HG02798 (cell line): ENCODE measurements at regions not wholly inside any gene's neighbourhood (a gene's known extent, or its start where the extent isn't known, plus 50 kb on each side); places are given as distances from the start of the nearest gene placed in this dataset.

Source experiments
- ATAC-seq: cut with Tn5 transposase; IDR thresholded peaks from one replicate; pipeline ENCODE4 v1.9.1; 2021; ENCODE audit warnings: mild to moderate bottlenecking; ENCODE audit not compliant: unreplicated experiment, poor library complexity

DNA sequence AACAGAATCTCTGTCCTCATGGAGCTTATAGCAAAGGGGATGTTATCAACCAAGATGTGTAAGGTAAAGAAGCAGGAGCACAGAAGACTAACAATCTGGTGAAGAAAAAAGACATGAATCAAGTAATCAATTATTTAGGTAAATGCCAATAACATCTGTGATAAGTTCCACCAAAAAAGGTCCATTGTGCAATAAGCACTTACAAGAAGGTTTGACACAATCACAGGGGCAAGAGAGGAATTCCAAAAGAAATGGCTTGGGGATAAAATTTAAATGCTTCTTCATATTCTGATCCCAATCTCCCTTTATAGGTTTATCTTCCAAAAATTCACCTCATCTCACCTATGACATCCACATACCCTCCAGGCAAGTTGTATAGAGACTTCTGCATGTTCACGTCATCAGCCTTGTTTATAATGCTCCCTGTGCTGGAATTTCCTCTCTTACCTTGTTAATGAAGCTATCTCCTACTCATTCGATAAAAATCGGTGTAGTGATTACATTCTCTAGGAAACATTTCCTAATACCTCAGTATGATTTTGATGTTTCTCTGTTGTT, 53.6 kb upstream of the DPT start:
- no peak for ATAC-seq

DNA sequence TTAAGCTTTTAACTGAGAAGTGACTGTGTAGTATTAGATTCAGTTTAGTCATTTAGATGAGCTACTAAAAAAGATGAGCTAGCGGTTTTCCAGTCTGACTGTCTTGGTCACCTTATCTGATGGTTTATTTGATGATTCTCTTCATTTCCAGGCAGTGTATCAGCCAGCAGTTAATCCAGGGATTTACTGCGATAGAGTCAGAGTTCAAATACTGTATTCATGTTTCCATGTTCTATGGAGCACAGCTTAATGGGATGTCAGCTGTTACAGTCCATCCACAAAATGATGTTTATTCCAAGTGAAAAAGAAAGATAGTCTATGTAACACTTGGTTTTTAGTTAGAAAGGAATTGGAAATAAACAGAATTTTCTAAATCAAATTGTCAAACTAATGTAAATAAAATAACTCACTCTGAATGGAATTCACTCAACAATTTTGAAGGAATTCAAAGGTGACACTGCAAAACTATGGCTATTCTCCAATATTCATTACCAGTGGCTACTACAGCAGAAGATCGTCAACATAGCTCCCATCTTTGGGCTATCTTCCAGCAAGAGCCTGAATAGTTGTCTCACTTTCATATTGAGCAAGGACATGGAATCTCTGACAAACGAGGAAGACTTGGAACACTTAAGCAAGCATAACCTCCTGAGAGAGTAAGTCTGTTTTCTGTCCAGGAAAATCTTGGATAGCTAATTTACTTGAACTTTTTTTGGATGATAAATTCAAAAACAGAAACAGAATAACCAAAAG, 54.6 kb upstream of the DPT start:
- ATAC-seq = no peak

- no peak for ATAC-seq
Observed at GRCh38 chr1:168786476-168787330, 57.7 kb upstream of the DPT start.

- ATAC-seq = no peak
Observed at GRCh38 chr1:168788258-168788657, 59.3 kb upstream of the DPT start.

GRCh38 chr1:168789501-168789900, 60.5 kb upstream of the DPT start:
- ATAC-seq = no peak

DNA sequence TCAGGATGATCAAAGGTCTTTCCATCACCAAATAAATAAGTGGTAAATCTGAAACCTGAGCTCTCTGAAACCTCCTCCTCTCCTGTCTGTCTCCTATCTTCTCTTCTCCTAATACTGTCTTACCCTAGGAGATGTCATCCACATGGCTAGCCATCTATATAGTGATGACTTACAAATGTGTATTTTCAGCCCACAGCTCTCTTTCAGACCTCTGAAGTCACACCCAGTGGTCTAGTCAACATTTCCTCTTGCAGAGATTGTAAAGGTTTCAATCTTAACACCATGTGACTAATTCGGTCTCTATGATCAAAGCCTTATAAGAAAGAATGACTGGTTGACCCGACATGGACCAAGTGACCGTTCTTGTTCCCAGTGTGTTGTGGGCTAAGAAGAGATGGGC, 63.1 kb upstream of the DPT start:
- ATAC-seq = no peak

- ATAC-seq = no peak
Observed at GRCh38 chr1:168792592-168793125, 63.7 kb upstream of the DPT start.

GRCh38 chr1:168794057-168794456, 65.1 kb upstream of the DPT start:
- ATAC-seq = no peak

GRCh38 chr1:168795681-168796080, 66.7 kb upstream of the DPT start:
- no peak for ATAC-seq

- ATAC-seq = no peak
Observed at GRCh38 chr1:168799927-168800605, 71.1 kb upstream of the DPT start.

GRCh38 chr1:168801032-168801745, 72.2 kb upstream of the DPT start:
- ATAC-seq = no peak

DNA sequence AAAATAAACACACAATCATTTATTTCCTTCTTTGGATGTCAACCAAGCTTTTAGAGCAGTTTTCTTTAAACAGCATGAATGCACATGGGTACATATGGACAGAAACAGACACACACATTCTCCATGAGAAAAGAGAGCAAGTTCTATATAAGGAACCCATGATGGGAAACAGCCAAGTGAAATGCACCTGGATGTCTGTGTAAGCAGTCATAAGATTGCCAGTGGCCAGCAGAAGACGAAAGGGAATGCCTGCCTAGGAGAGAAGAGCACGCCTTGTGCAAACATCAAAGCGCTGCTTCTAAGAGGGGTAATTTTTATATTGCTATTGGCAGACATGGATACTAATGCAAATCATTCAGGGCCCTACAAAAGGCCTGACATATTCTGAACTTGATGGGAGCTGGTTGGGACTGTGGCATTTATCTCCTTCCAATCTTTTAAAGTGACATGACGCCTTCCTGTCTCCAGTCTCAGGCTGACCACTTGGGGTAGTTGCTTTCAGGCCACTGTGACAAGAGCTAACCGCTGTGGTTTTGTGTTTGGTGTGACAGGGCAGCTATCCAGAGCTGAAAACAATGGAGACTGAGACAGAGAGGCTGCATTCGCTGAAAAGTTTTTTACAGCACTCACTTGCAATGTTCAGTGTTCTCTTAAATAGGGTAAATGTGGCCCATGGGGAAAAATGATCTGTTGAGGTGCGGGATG, 75.0 kb upstream of the DPT start:
- ATAC-seq = no peak

- no peak for ATAC-seq
Observed at GRCh38 chr1:168806952-168807351, 77.9 kb upstream of the DPT start.

GRCh38 chr1:168811176-168811575, 82.2 kb upstream of the DPT start:
- no peak for ATAC-seq

GRCh38 chr1:168819668-168820067, 90.7 kb upstream of the DPT start:
- ATAC-seq = no peak

- no peak for ATAC-seq
Observed at GRCh38 chr1:168821434-168821833, 92.4 kb upstream of the DPT start.

GRCh38 chr1:168822911-168823310, 93.9 kb upstream of the DPT start:
- ATAC-seq = no peak

- ATAC-seq = no peak
Observed at GRCh38 chr1:168823988-168824387, 95.0 kb upstream of the DPT start.

DNA sequence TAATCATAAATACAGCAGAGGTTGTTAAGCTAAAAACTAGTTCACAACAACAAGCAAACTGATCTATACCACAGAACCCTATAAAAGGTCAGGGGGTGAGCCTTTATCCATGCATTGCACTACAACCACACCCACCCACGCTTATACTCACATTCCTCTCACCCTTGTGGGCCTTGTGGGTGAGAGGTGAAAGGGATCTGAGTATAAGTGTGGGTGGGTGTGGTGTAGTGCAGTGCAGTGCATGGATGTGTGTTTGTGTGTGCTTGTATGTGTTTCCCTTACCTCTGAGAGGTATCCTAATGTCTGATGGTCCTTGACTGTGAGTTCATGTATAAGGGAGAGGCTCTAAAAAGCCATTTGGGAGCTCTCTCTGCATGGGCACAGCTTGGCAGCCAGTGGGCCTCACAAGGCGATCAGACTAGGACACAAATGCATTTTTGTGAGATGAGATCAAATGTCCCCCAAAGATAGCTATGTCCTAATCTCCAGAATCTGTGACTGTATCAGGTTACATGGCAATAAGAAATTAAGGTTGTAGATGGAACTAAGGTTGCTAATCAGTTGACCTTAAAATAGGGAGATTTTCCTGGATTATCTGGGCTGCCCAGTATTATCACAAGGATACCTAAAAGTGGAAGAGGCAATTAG, 95.5 kb upstream of the DPT start:
- peak; percentile 69 for ATAC-seq
